ENCODE measurements at regions not wholly inside any gene's neighbourhood (a gene's known extent, or its start where the extent isn't known, plus 50 kb on each side); places are given as distances from the start of the nearest gene placed in this dataset.

- no peaks in the 10 kb centered on the region for H3K36me3 ChIP-seq
- no peaks in the 10 kb centered on the region for H3K27me3 ChIP-seq
- H3K9me3 ChIP-seq (ENCODE audit: low read depth), result no peaks in the 10 kb centered on the region
- no peak for TF ChIP-seq CTCF (IDR thresholded peaks at IDR 0.05; ENCODE audit: low read depth, low read length)
- H3K4me1 ChIP-seq (ENCODE audit: low read depth), result no peaks in the 10 kb centered on the region
- no peak overlapping the region for H3K27ac ChIP-seq
- no peak overlapping the region for H3K4me3 ChIP-seq
- peak in 1 of 2 donors; percentile 10 for DNase-seq (ENCODE audit: low read depth in 1 of 2, low spot score in 1 of 2)
Observed at GRCh38 chr2:116094196-116094595, 1651.8 kb downstream of the DPP10 start.

- no peak overlapping the region for H3K4me3 ChIP-seq
- H3K27me3 ChIP-seq, result no peaks in the 10 kb centered on the region
- TF ChIP-seq CTCF (IDR thresholded peaks at IDR 0.05; ENCODE audit: low read depth, low read length), result no peak
- H3K27ac ChIP-seq, result no peak overlapping the region
- no peak for DNase-seq (ENCODE audit: low read depth in 1 of 2, low spot score in 1 of 2)
- no peaks in the 10 kb centered on the region for H3K36me3 ChIP-seq
- H3K4me1 ChIP-seq (ENCODE audit: low read depth), result no peaks in the 10 kb centered on the region
- no peaks in the 10 kb centered on the region for H3K9me3 ChIP-seq (ENCODE audit: low read depth)
Observed at GRCh38 chr2:116095636-116096035, 1653.2 kb downstream of the DPP10 start.

- no peaks in the 10 kb centered on the region for H3K4me1 ChIP-seq (ENCODE audit: low read depth)
- H3K4me3 ChIP-seq, result no peak overlapping the region
- H3K27ac ChIP-seq, result no peak overlapping the region
- H3K36me3 ChIP-seq, result no peaks in the 10 kb centered on the region
- DNase-seq (ENCODE audit: low read depth in 1 of 2, low spot score in 1 of 2), result no peak
- no peak for TF ChIP-seq CTCF (IDR thresholded peaks at IDR 0.05; ENCODE audit: low read depth, low read length)
- H3K9me3 ChIP-seq (ENCODE audit: low read depth), result no peaks in the 10 kb centered on the region
- H3K27me3 ChIP-seq, result no peaks in the 10 kb centered on the region
Observed at GRCh38 chr2:116098049-116098448, 1655.6 kb downstream of the DPP10 start.

DNA sequence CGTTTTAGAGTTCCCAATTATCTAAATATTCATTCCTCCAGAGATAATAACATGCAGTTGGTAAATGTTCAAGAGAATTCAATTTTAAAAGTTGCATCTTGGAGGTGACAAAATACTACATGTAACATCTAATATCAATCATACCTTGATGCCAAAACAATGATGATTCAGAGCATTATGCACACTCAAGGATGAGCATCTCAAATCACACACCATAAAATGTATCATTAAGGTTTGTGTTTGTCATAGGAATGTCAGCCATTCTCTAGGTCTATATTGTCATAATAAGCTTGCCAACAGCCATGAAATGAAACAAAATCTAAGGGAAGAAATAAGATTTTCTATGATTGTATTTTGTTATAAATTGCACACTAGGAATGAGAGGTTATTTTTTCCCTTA, 1667.0 kb downstream of the DPP10 start:
- TF ChIP-seq CTCF (IDR thresholded peaks at IDR 0.05; ENCODE audit: low read depth, low read length), result no peak
- DNase-seq (ENCODE audit: low read depth in 1 of 2, low spot score in 1 of 2), result no peak
- Histone ChIP-seq H3K27me3 (peaks cover 7% of the 10 kb centered on the region), H3K4me3 (no peak overlapping the region), H3K9me3 (ENCODE audit: low read depth) (no peaks in the 10 kb centered on the region), H3K27ac (no peak overlapping the region), H3K36me3 (no peaks in the 10 kb centered on the region), H3K4me1 (ENCODE audit: low read depth) (no peaks in the 10 kb centered on the region)

GRCh38 chr2:116117845-116118244, 1675.4 kb downstream of the DPP10 start:
- H3K9me3 ChIP-seq (ENCODE audit: low read depth), result no peaks in the 10 kb centered on the region
- no peak for TF ChIP-seq CTCF (IDR thresholded peaks at IDR 0.05; ENCODE audit: low read depth, low read length)
- H3K27me3 ChIP-seq, result no peaks in the 10 kb centered on the region
- H3K4me3 ChIP-seq, result no peak overlapping the region
- no peak for DNase-seq (ENCODE audit: low read depth in 1 of 2, low spot score in 1 of 2)
- H3K36me3 ChIP-seq, result no peaks in the 10 kb centered on the region
- H3K27ac ChIP-seq, result no peak overlapping the region
- H3K4me1 ChIP-seq (ENCODE audit: low read depth), result peaks cover 15% of the 10 kb centered on the region

DNA sequence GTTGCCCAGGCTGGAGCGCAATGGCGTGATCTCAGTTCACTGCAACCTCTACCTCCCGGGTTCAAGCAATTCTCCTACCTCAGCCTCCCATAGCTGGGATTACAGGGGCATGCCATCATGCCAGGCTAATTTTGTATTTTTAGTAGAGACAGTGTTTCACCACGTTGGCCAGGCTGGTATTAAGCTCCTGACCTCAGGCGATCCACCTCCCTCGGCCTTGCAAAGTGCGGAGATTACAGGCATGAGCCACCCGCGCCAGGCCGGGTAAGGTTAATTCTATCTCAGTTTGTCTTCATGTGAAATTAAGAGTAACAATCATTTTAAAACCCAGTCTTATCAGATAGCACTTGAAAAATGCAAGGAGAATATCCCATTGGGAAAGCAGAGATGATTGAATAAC, 1681.7 kb upstream of the DDX18 start:
- Histone ChIP-seq H3K9me3 (ENCODE audit: low read depth) (no peaks in the 10 kb centered on the region), H3K27me3 (no peaks in the 10 kb centered on the region), H3K36me3 (no peaks in the 10 kb centered on the region), H3K4me1 (ENCODE audit: low read depth) (no peaks in the 10 kb centered on the region), H3K4me3 (no peak overlapping the region), H3K27ac (no peak overlapping the region)
- TF ChIP-seq CTCF (IDR thresholded peaks at IDR 0.05; ENCODE audit: low read depth, low read length), result no peak
- DNase-seq (ENCODE audit: low read depth in 1 of 2, low spot score in 1 of 2), result no peak
